ENCODE measurements at regions not wholly inside any gene's neighbourhood (a gene's known extent, or its start where the extent isn't known, plus 50 kb on each side); places are given as distances from the start of the nearest gene placed in this dataset.

- H3K36me3 ChIP-seq (ENCODE audit: control insufficient read depth in 1 of 2, insufficient read depth in 2 of 2, low read depth in 1 of 2, low read length in 2 of 2), result no peaks in the 10 kb centered on the region
- H3K27ac ChIP-seq (ENCODE audit: low read length, poor library complexity, severe bottlenecking), result no peak overlapping the region
- no peak for DNase-seq
- H3K79me1 ChIP-seq (replicated peaks; ENCODE audit: low read length, poor library complexity, severe bottlenecking), result no peaks in the 10 kb centered on the region
- no peak overlapping the region for H2BK5ac ChIP-seq (ENCODE audit: low read depth, low read length, poor library complexity, severe bottlenecking)
- no peak overlapping the region for H3K18ac ChIP-seq (ENCODE audit: low read depth in 1 of 2, low read length in 2 of 2)
- no peak overlapping the region for H2BK15ac ChIP-seq (ENCODE audit: low read depth, poor library complexity, severe bottlenecking)
- H3K9ac ChIP-seq (ENCODE audit: low read length), result no peak overlapping the region
- H2BK12ac ChIP-seq (ENCODE audit: low read length in 2 of 2), result no peak overlapping the region
- H3K4ac ChIP-seq (ENCODE audit: low read depth in 1 of 2, low read length in 2 of 2), result no peak overlapping the region
- H3K4me2 ChIP-seq (ENCODE audit: low read length, poor library complexity, severe bottlenecking), result no peak overlapping the region
- no peak overlapping the region for H3K23ac ChIP-seq (ENCODE audit: low read length in 2 of 2)
- H4K91ac ChIP-seq (ENCODE audit: low read length), result no peak overlapping the region
- no peak overlapping the region for H2AK5ac ChIP-seq (ENCODE audit: low read length, severe bottlenecking)
- no peak overlapping the region for H3K4me3 ChIP-seq (ENCODE audit: insufficient read depth in 1 of 2, low read depth in 1 of 2, low read length in 2 of 2)
- H3K9me3 ChIP-seq (ENCODE audit: control insufficient read depth, low read length), result no peaks in the 10 kb centered on the region
- H2AFZ ChIP-seq (ENCODE audit: low read depth, low read length), result no peak overlapping the region
- H3K14ac ChIP-seq (ENCODE audit: low read length in 2 of 2), result no peak overlapping the region
- 88% methylated on average over 8 of the region's 9 CpGs for WGBS
- H2BK120ac ChIP-seq (ENCODE audit: low read depth, low read length), result no peak overlapping the region
- no peaks in the 10 kb centered on the region for H3K4me1 ChIP-seq (ENCODE audit: control insufficient read depth, insufficient read depth, low read depth, low read length)
- H3K27me3 ChIP-seq (ENCODE audit: control insufficient read depth in 1 of 2, insufficient read depth in 1 of 2, low read length in 2 of 2), result peaks cover 0 to 22% of the 10 kb centered on the region in 2 experiments
- no peak overlapping the region for H4K8ac ChIP-seq (ENCODE audit: low read length)
These were observed 155.7 kb upstream of the CAMK1G start for GRCh38 chr1:209427811-209428210.

DNA sequence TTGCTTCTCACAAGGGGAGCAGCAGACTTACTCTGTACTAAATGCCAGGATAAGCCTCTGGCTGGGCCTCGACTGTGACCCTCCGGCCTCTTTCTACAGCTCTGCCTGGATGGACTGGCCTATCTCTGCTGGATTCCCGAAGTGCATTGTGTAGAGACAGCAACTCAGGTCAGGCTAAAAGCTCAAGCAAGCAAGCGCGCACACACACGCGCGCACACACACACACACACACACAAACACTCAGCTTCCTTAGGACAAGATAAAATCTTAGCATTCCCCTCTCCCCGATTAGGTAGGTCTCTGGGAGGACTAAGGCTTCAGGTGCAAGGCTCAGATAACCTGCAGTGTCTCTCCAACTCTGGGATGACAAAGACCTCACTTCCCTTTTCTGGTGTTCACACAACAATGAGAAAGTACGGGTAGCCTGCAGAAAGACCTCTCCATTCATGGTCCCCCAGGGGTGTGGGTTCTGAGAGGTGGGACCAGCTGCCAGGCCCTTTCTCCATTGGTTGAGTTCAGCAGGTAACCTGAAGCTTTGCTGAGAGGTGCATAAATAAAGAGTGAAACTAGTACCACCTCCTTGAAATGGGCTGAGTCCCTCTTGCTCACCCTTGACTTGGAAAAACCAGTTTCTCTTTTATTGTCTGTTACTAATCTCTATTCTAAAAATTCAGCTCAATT is 155.1 kb upstream of the CAMK1G start:
- H3K9ac ChIP-seq (ENCODE audit: low read length), result no peak overlapping the region
- H3K4me1 ChIP-seq (ENCODE audit: control insufficient read depth, insufficient read depth, low read depth, low read length), result peaks cover 3% of the 10 kb centered on the region
- H3K36me3 ChIP-seq (ENCODE audit: control insufficient read depth in 1 of 2, insufficient read depth in 2 of 2, low read depth in 1 of 2, low read length in 2 of 2), result no peaks in the 10 kb centered on the region
- H3K27me3 ChIP-seq (ENCODE audit: control insufficient read depth in 1 of 2, insufficient read depth in 1 of 2, low read length in 2 of 2), result peaks cover 0 to 22% of the 10 kb centered on the region in 2 experiments
- H4K8ac ChIP-seq (ENCODE audit: low read length), result no peak overlapping the region
- no peak overlapping the region for H4K91ac ChIP-seq (ENCODE audit: low read length)
- 71% methylated on average over 10 of the region's 10 CpGs for WGBS
- H2BK120ac ChIP-seq (ENCODE audit: low read depth, low read length), result no peak overlapping the region
- H3K79me1 ChIP-seq (replicated peaks; ENCODE audit: low read length, poor library complexity, severe bottlenecking), result no peaks in the 10 kb centered on the region
- H3K27ac ChIP-seq (ENCODE audit: low read length, poor library complexity, severe bottlenecking), result no peak overlapping the region
- no peak overlapping the region for H2BK15ac ChIP-seq (ENCODE audit: low read depth, poor library complexity, severe bottlenecking)
- H3K4me2 ChIP-seq (ENCODE audit: low read length, poor library complexity, severe bottlenecking), result no peak overlapping the region
- H3K4me3 ChIP-seq (ENCODE audit: insufficient read depth in 1 of 2, low read depth in 1 of 2, low read length in 2 of 2), result no peak overlapping the region
- DNase-seq, result no peak
- no peaks in the 10 kb centered on the region for H3K9me3 ChIP-seq (ENCODE audit: control insufficient read depth, low read length)
- no peak overlapping the region for H3K18ac ChIP-seq (ENCODE audit: low read depth in 1 of 2, low read length in 2 of 2)
- no peak overlapping the region for H2BK12ac ChIP-seq (ENCODE audit: low read length in 2 of 2)
- H3K14ac ChIP-seq (ENCODE audit: low read length in 2 of 2), result no peak overlapping the region
- H2AK5ac ChIP-seq (ENCODE audit: low read length, severe bottlenecking), result no peak overlapping the region
- H3K4ac ChIP-seq (ENCODE audit: low read depth in 1 of 2, low read length in 2 of 2), result no peak overlapping the region
- no peak overlapping the region for H2AFZ ChIP-seq (ENCODE audit: low read depth, low read length)
- H2BK5ac ChIP-seq (ENCODE audit: low read depth, low read length, poor library complexity, severe bottlenecking), result no peak overlapping the region
- no peak overlapping the region for H3K23ac ChIP-seq (ENCODE audit: low read length in 2 of 2)

- peaks cover 0 to 22% of the 10 kb centered on the region in 2 experiments for H3K27me3 ChIP-seq (ENCODE audit: control insufficient read depth in 1 of 2, insufficient read depth in 1 of 2, low read length in 2 of 2)
- H3K18ac ChIP-seq (ENCODE audit: low read depth in 1 of 2, low read length in 2 of 2), result no peak overlapping the region
- no peaks in the 10 kb centered on the region for H3K79me1 ChIP-seq (replicated peaks; ENCODE audit: low read length, poor library complexity, severe bottlenecking)
- no peak overlapping the region for H2BK5ac ChIP-seq (ENCODE audit: low read depth, low read length, poor library complexity, severe bottlenecking)
- H4K91ac ChIP-seq (ENCODE audit: low read length), result no peak overlapping the region
- H3K4me2 ChIP-seq (ENCODE audit: low read length, poor library complexity, severe bottlenecking), result no peak overlapping the region
- H3K23ac ChIP-seq (ENCODE audit: low read length in 2 of 2), result no peak overlapping the region
- H2BK15ac ChIP-seq (ENCODE audit: low read depth, poor library complexity, severe bottlenecking), result no peak overlapping the region
- H2BK12ac ChIP-seq (ENCODE audit: low read length in 2 of 2), result no peak overlapping the region
- H3K4me3 ChIP-seq (ENCODE audit: insufficient read depth in 1 of 2, low read depth in 1 of 2, low read length in 2 of 2), result no peak overlapping the region
- no peak overlapping the region for H3K27ac ChIP-seq (ENCODE audit: low read length, poor library complexity, severe bottlenecking)
- no peak overlapping the region for H2BK120ac ChIP-seq (ENCODE audit: low read depth, low read length)
- no peak overlapping the region for H3K9ac ChIP-seq (ENCODE audit: low read length)
- H3K9me3 ChIP-seq (ENCODE audit: control insufficient read depth, low read length), result no peaks in the 10 kb centered on the region
- no peak overlapping the region for H3K4ac ChIP-seq (ENCODE audit: low read depth in 1 of 2, low read length in 2 of 2)
- no peak overlapping the region for H2AK5ac ChIP-seq (ENCODE audit: low read length, severe bottlenecking)
- no peaks in the 10 kb centered on the region for H3K36me3 ChIP-seq (ENCODE audit: control insufficient read depth in 1 of 2, insufficient read depth in 2 of 2, low read depth in 1 of 2, low read length in 2 of 2)
- no peak overlapping the region for H4K8ac ChIP-seq (ENCODE audit: low read length)
- H3K4me1 ChIP-seq (ENCODE audit: control insufficient read depth, insufficient read depth, low read depth, low read length), result peaks cover 7% of the 10 kb centered on the region
- no peak for DNase-seq
- H3K14ac ChIP-seq (ENCODE audit: low read length in 2 of 2), result no peak overlapping the region
- no peak overlapping the region for H2AFZ ChIP-seq (ENCODE audit: low read depth, low read length)
These were observed 153.9 kb upstream of the CAMK1G start for GRCh38 chr1:209429611-209430010.

DNA sequence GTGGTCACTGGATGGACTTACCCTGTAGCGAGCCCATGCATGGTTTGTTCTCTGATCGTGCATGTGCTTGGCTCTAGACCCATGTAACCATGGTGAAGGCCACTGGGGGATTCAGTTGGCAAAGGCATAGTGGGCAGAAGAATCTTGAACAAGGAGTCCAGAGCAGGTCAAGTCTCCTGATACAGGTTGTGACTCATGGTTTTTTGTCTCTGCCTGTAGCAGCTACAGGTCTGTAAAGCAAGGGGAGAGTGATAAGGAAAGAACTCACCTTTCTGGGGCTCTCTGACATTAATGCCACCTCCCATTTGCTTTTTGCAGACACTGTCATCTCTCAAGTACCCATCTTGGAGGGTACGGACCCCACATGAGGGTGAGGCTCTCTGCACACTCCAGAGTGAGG is 153.4 kb upstream of the CAMK1G start:
- no peak overlapping the region for H2AFZ ChIP-seq (ENCODE audit: low read depth, low read length)
- no peaks in the 10 kb centered on the region for H3K79me1 ChIP-seq (replicated peaks; ENCODE audit: low read length, poor library complexity, severe bottlenecking)
- 91% methylated on average over 3 of the region's 3 CpGs for WGBS
- no peak overlapping the region for H3K4me3 ChIP-seq (ENCODE audit: insufficient read depth in 1 of 2, low read depth in 1 of 2, low read length in 2 of 2)
- peaks cover 0 to 22% of the 10 kb centered on the region in 2 experiments for H3K27me3 ChIP-seq (ENCODE audit: control insufficient read depth in 1 of 2, insufficient read depth in 1 of 2, low read length in 2 of 2)
- H3K27ac ChIP-seq (ENCODE audit: low read length, poor library complexity, severe bottlenecking), result no peak overlapping the region
- no peak overlapping the region for H3K18ac ChIP-seq (ENCODE audit: low read depth in 1 of 2, low read length in 2 of 2)
- no peak overlapping the region for H3K14ac ChIP-seq (ENCODE audit: low read length in 2 of 2)
- H2BK15ac ChIP-seq (ENCODE audit: low read depth, poor library complexity, severe bottlenecking), result no peak overlapping the region
- H2BK12ac ChIP-seq (ENCODE audit: low read length in 2 of 2), result no peak overlapping the region
- H3K36me3 ChIP-seq (ENCODE audit: control insufficient read depth in 1 of 2, insufficient read depth in 2 of 2, low read depth in 1 of 2, low read length in 2 of 2), result no peaks in the 10 kb centered on the region
- H3K4ac ChIP-seq (ENCODE audit: low read depth in 1 of 2, low read length in 2 of 2), result no peak overlapping the region
- no peak overlapping the region for H4K8ac ChIP-seq (ENCODE audit: low read length)
- no peak for DNase-seq
- no peak overlapping the region for H2BK5ac ChIP-seq (ENCODE audit: low read depth, low read length, poor library complexity, severe bottlenecking)
- H4K91ac ChIP-seq (ENCODE audit: low read length), result no peak overlapping the region
- peak overlapping the region in 1 of 2 experiments; percentile 53 for H3K23ac ChIP-seq (ENCODE audit: low read length in 2 of 2)
- H3K4me1 ChIP-seq (ENCODE audit: control insufficient read depth, insufficient read depth, low read depth, low read length), result peaks cover 7% of the 10 kb centered on the region
- no peaks in the 10 kb centered on the region for H3K9me3 ChIP-seq (ENCODE audit: control insufficient read depth, low read length)
- H3K4me2 ChIP-seq (ENCODE audit: low read length, poor library complexity, severe bottlenecking), result no peak overlapping the region
- no peak overlapping the region for H3K9ac ChIP-seq (ENCODE audit: low read length)
- H2BK120ac ChIP-seq (ENCODE audit: low read depth, low read length), result no peak overlapping the region
- H2AK5ac ChIP-seq (ENCODE audit: low read length, severe bottlenecking), result no peak overlapping the region

Measured in mesenchymal stem cell (in vitro differentiated cells and primary cell).